OCI-LY3 (cell line): ENCODE measurements at regions not wholly inside any gene's neighbourhood (a gene's known extent, or its start where the extent isn't known, plus 50 kb on each side); places are given as distances from the start of the nearest gene placed in this dataset.

ENCODE experiments used
- CTCF ChIP-seq: fragments of 200-600, 300-600 bp; sonication (generic); IDR thresholded peaks from 2 replicates; pipeline ENCODE4 v1.5.1; 2014; ENCODE audit warnings: antibody characterized with exemption, low read length, low read depth
- EZH2phosphoT487 ChIP-seq: fragments of 200-600 bp; shearing (Covaris generic); IDR thresholded peaks from 2 replicates; pipeline ENCODE4 v1.6.1; 2018; ENCODE audit warnings: antibody characterized with exemption, mixed run types, low read depth

- TF ChIP-seq CTCF (no peak), EZH2phosphoT487 (no peak)
Measured at GRCh38 chr11:11039208-11039965, 181.5 kb upstream of the ZBED5 start.
